Epithelial cell of prostate (primary cell): ENCODE measurements at regions not wholly inside any gene's neighbourhood (a gene's known extent, or its start where the extent isn't known, plus 50 kb on each side); places are given as distances from the start of the nearest gene placed in this dataset.

Experiments
- DNase-seq: peaks from one replicate; pipeline ENCODE4 v3.0.0-alpha.2; 2011; ENCODE audit warnings: low read depth, low spot score
- H3K27ac ChIP-seq: fragments of 450-650 bp; 2 replicates; pipeline ENCODE4 v1.5.1; 2017; ENCODE audit warnings: mild to moderate bottlenecking

- no peak for DNase-seq
- H3K27ac ChIP-seq = no peak overlapping the region
These were observed 567.5 kb upstream of the CCDC54 start for GRCh38 chr3:106809623-106810299.

GRCh38 chr3:106810300-106810875 lies 566.9 kb upstream of the CCDC54 start:
- H3K27ac ChIP-seq = no peak overlapping the region

DNA sequence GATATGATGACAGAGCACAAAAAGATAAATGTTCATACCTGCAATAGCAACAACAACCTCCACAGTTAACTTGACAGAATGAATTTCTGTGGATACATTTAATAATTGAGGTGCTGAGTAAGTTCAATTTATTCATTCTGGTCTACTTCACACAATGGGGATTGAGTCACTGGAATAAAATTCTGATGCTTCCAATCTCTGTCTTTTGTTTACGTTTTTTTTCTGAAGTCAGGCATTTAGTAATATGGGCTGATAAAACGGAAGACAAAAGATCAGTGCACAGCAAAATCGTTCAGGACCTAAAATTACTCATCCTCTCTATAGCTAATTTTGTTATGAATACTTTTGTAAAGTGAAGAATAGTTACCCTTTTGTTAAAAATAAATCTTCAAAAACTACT lies 565.9 kb upstream of the CCDC54 start:
- DNase-seq = no peak
- H3K27ac ChIP-seq = no peak overlapping the region

More at GRCh38 chr3:106810300-106810875, 566.9 kb upstream of the CCDC54 start:
- DNase-seq = no peak

DNA sequence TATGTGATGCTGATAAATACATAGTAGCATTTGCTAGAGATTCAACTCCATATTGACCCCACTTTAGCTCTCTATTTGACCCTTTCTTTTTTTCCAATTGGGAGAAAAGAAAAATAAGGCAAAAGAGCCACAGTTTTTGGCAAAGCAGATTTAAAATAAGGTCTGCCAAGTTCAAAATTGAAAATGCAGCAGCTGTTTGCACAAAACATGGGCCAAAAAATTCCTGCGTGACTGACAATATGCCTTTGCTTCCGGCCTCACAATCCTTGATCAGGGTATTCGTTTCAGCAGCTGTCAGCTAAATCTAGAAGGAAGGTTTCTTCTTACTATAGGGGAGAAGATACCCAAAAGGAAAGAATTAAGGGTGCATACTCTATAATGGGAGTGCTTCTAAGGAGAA lies 563.5 kb upstream of the CCDC54 start:
- no peak for DNase-seq
- no peak overlapping the region for H3K27ac ChIP-seq

GRCh38 chr3:106814231-106814630 lies 563.0 kb upstream of the CCDC54 start:
- no peak overlapping the region for H3K27ac ChIP-seq
- no peak for DNase-seq

GRCh38 chr3:106816838-106817237 lies 560.4 kb upstream of the CCDC54 start:
- DNase-seq = no peak

DNA sequence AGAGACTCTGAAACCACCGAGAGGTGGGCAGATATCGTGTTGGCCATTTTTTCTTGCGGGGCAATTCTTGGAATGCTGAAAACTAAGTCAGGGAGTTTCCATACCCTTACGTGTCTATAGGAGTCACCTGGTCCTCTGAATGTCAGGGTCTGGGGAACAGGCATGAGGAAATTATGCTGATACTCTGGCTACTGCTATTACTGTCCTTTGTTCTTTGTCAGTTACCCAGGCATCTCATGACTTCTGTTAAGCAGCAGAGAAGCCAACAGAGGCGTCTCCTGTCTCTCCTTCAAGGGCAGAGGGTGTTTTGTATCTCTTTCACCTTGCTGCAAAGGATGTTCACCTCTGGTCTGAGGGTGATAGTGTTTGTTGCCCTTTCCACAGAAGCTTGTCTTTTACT lies 559.5 kb upstream of the CCDC54 start:
- no peak for DNase-seq
- H3K27ac ChIP-seq = no peak overlapping the region

More at GRCh38 chr3:106816838-106817237, 560.4 kb upstream of the CCDC54 start:
- H3K27ac ChIP-seq = no peak overlapping the region

GRCh38 chr3:106819440-106819839 lies 557.8 kb upstream of the CCDC54 start:
- H3K27ac ChIP-seq = no peak overlapping the region
- no peak for DNase-seq

DNA sequence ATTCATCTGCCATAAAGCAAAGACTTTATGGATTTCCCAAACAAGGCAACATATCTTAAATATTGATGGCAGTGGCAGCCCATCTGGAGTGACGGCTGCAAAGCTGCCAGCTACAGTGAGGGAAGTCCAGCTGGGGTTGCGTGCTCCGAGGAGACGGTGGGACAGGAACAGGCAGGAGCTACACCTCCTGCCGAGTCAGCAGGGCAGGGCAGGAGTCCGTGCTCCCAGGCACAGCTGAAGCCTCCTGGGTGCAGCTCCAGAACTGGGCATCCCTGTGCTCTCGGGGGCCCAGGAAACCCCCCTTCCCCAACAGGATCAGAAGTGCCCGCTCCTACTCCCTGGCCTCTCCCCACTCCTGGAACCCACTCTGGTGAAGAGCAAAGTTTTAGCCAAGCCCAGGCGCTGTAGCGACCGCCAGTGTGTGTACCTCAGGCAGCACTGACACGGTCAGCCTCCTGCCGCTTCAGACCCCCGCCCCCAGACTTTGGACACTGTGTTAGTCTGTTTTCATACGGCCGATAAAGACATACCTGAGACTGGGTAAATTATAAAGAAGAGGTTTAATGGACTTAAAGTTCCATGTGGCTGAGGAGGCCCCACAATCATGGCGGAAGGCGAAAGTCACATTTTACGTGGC lies 556.4 kb upstream of the CCDC54 start:
- DNase-seq = no peak
- no peak overlapping the region for H3K27ac ChIP-seq

DNA sequence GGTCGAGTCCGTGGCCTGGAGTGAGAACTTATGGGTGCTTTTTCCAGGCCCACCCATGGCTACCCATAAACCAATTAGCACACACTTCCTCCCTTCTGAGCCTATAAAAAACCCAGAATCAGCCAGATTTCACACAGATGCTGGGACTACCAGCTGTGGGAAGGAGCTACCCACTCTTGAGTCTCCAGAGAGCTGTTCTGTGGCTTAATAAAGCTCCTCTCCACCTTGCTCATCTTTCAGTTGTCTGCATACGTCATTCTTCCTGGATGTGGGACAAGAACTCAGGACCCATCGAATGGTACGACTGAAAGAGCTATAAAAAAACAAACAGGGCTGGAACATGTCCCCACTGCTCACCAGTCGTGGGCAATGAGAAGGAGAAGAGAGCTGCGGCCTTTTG lies 555.4 kb upstream of the CCDC54 start:
- H3K27ac ChIP-seq = no peak overlapping the region
- no peak for DNase-seq

DNA sequence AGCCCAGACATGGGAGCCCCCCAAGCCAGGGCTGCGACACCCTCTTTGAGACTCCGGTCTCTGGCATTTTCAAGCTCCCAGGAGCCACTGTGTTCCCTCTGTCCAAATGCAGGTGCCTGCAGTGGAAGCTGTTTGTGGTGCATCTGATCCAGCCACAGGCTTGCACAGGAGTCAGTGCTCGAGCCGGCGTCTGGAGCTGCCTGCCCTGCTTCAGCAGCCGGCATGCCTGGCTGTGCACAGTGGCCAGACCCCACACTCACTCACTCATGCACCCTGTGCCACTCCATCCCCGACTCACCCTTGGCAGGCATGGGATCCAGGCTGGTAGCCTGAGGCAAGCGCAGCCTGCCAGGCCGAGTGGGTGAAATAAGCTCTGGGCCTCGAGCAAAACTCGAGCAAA lies 555.0 kb upstream of the CCDC54 start:
- DNase-seq = no peak
- H3K27ac ChIP-seq = no peak overlapping the region

GRCh38 chr3:106823701-106824100 lies 553.5 kb upstream of the CCDC54 start:
- no peak for DNase-seq
- H3K27ac ChIP-seq = no peak overlapping the region

- no peak overlapping the region for H3K27ac ChIP-seq
- DNase-seq = no peak
These were observed 552.4 kb upstream of the CCDC54 start for GRCh38 chr3:106824856-106825255.

GRCh38 chr3:106825962-106826605 lies 551.2 kb upstream of the CCDC54 start:
- DNase-seq = no peak
- H3K27ac ChIP-seq = no peak overlapping the region

GRCh38 chr3:106826791-106827311 lies 550.4 kb upstream of the CCDC54 start:
- H3K27ac ChIP-seq = peak overlapping the region; percentile 39

DNA sequence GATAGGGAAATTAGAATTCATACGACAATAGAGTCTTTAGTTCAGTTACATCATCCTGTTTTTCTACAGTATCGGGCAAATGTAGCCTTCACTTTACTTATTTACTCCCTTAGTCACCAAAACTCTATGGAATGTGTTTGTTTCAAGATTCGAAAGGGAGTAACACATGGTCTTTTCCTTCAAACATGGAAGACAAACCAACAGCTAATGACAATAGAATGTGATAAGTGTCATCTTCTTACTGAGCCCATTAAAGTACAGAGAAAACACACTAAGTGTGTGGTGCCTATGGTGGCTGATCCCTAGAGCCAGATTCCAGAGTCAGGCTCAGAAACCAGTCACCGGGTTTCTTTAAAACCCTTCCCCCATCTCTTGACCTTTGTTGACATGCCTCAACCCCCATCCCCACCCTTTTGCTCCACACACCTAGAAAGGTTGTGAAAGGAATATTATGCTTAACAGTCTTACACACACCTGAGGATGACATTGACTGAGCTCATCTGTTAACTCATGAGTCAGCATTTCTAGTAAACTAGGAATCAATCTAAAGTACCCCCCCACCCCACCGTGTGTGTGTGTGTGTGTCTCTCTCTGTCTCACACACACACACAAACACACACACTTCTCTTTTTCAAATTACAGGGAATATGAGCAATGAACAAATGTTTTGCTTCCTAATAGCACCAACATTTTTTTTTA lies 549.6 kb upstream of the CCDC54 start:
- no peak for DNase-seq
- H3K27ac ChIP-seq = peak overlapping the region; percentile 39

More at GRCh38 chr3:106826791-106827311, 550.4 kb upstream of the CCDC54 start:
- no peak for DNase-seq

DNA sequence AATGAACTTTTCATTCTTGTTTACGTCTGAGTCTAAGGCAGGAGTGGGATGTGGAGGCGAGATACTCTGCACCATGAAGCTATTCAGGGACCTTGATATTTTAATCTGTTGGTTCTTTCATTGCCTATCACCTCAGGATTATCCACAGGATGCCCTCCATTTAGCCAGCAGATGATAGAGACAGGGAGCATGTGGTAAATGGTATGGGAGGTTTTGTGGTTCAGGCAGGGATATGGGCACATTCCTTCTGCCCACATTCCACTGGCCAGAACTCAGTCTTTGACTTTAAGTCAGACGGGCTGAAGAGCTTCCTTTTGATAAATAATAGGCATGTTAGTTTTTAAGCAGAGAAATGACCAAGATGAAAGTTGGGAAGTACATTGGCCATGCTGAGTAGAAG lies 548.0 kb upstream of the CCDC54 start:
- no peak overlapping the region for H3K27ac ChIP-seq
- DNase-seq = no peak

- no peak overlapping the region for H3K27ac ChIP-seq
- DNase-seq = no peak
These were observed 546.9 kb upstream of the CCDC54 start for GRCh38 chr3:106830334-106830733.

DNA sequence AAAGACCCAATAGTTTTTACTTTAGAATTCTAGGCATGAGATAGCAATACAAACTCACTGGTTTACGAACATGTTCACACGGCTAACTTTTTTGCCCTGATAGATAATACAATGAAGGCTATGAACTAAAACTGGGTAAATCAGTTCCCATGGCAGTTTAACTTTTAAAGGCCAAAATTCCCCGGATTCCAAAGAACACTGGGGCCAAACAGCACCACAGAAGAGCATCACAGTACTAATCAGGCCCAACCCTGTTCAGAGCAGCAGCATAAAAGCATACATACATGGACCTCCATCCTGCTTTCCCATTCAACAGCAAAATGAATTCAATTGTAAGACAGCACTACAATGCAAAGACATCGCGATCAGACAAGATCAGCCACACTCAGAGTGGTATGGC lies 540.3 kb upstream of the CCDC54 start:
- DNase-seq = no peak
- H3K27ac ChIP-seq = no peak overlapping the region

DNA sequence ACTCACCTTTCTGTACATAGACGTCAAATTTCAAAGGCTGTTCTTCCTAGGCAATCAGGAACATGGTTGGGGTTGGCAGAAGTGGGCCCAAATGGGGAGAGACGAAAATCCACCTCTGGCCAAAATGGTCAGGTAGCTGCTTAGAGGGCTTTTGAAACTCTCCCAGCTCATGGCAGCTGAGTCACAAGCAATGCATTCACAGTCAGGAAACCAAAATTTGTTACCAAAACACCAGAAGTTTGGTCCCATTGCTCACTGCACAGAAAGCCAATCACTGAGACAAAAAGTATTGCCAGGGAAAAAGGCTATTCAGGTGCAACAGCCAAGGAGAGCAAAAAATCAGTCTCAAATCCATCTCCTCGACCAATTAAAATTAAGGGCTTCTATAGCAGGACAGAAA lies 539.6 kb upstream of the CCDC54 start:
- no peak for DNase-seq
- H3K27ac ChIP-seq = no peak overlapping the region
